ENCODE measurements at regions not wholly inside any gene's neighbourhood (a gene's known extent, or its start where the extent isn't known, plus 50 kb on each side); places are given as distances from the start of the nearest gene placed in this dataset.

GRCh38 chr7:152571068-152571467, 104.9 kb downstream of the XRCC2 start:
- no peak for DNase-seq
- no peak overlapping the region for H3K4me3 ChIP-seq (ENCODE audit: low read depth in 1 of 2, low read length in 2 of 2)

DNA sequence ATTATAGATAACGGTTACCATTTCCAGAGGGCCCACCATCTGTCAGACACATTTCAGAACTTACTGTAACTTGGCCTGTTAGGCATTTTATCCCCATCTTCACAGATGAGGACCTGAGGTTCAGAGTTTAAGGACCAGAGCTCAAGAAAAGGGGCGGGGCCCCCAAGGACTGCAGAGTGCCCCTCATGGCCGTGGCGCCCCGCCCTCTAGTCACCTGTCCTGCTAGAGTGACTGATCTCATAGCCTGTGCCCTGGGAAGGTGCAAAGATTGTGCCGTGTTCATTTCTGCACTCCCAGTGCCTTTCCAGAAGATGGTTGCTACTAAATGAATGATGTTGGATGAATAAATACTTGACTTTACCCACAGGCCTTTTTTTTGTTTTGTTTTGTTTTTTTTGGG, 107.0 kb downstream of the XRCC2 start:
- Histone ChIP-seq H3K79me2 (ENCODE audit: insufficient read depth, low read length) (no peaks in the 10 kb centered on the region), H3K36me3 (ENCODE audit: insufficient read depth, low read length) (no peaks in the 10 kb centered on the region), H2AFZ (ENCODE audit: low read depth, low read length) (no peak overlapping the region), H4K20me1 (ENCODE audit: insufficient read depth, low read length) (no peaks in the 10 kb centered on the region), H3K27me3 (ENCODE audit: insufficient read depth, low read length, poor library complexity) (no peaks in the 10 kb centered on the region), H3K27ac (ENCODE audit: low read length) (no peak overlapping the region), H3K9me3 (ENCODE audit: insufficient read depth, low read length, severe bottlenecking) (no peaks in the 10 kb centered on the region), H3K4me1 (ENCODE audit: insufficient read depth, low read length) (no peaks in the 10 kb centered on the region), H3K4me3 (ENCODE audit: low read depth in 1 of 2, low read length in 2 of 2) (no peak overlapping the region), H3K9ac (ENCODE audit: low read depth, low read length) (no peak overlapping the region), H3K4me2 (ENCODE audit: insufficient read depth, low read length) (no peak overlapping the region)
- ATAC-seq (ENCODE audit: insufficient read depth, low read depth) = no peak
- DNase-seq = no peak
- TF ChIP-seq EZH2 (IDR thresholded peaks at IDR 0.05; ENCODE audit: borderline replicate concordance, low read depth, low read length, severe bottlenecking) = no peak
- TF ChIP-seq, protein P1, sequence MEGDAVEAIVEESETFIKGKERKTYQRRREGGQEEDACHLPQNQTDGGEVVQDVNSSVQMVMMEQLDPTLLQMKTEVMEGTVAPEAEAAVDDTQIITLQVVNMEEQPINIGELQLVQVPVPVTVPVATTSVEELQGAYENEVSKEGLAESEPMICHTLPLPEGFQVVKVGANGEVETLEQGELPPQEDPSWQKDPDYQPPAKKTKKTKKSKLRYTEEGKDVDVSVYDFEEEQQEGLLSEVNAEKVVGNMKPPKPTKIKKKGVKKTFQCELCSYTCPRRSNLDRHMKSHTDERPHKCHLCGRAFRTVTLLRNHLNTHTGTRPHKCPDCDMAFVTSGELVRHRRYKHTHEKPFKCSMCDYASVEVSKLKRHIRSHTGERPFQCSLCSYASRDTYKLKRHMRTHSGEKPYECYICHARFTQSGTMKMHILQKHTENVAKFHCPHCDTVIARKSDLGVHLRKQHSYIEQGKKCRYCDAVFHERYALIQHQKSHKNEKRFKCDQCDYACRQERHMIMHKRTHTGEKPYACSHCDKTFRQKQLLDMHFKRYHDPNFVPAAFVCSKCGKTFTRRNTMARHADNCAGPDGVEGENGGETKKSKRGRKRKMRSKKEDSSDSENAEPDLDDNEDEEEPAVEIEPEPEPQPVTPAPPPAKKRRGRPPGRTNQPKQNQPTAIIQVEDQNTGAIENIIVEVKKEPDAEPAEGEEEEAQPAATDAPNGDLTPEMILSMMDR (IDR thresholded peaks at IDR 0.05; ENCODE audit: borderline replicate concordance, extremely low read depth, low read length, poor library complexity, severe bottlenecking) = no peak

More at GRCh38 chr7:152571068-152571467, 104.9 kb downstream of the XRCC2 start:
- TF ChIP-seq, protein P1 (IDR thresholded peaks at IDR 0.05; ENCODE audit: borderline replicate concordance, extremely low read depth, low read length, poor library complexity, severe bottlenecking) = no peak
- no peak for TF ChIP-seq EZH2 (IDR thresholded peaks at IDR 0.05; ENCODE audit: borderline replicate concordance, low read depth, low read length, severe bottlenecking)
- H4K20me1 ChIP-seq (ENCODE audit: insufficient read depth, low read length) = no peaks in the 10 kb centered on the region
- H2AFZ ChIP-seq (ENCODE audit: low read depth, low read length) = no peak overlapping the region
- ATAC-seq (ENCODE audit: insufficient read depth, low read depth) = no peak
- H3K27me3 ChIP-seq (ENCODE audit: insufficient read depth, low read length, poor library complexity) = no peaks in the 10 kb centered on the region
- no peak overlapping the region for H3K9ac ChIP-seq (ENCODE audit: low read depth, low read length)
- H3K79me2 ChIP-seq (ENCODE audit: insufficient read depth, low read length) = no peaks in the 10 kb centered on the region
- H3K27ac ChIP-seq (ENCODE audit: low read length) = no peak overlapping the region
- no peaks in the 10 kb centered on the region for H3K9me3 ChIP-seq (ENCODE audit: insufficient read depth, low read length, severe bottlenecking)
- H3K36me3 ChIP-seq (ENCODE audit: insufficient read depth, low read length) = no peaks in the 10 kb centered on the region
- H3K4me1 ChIP-seq (ENCODE audit: insufficient read depth, low read length) = no peaks in the 10 kb centered on the region
- no peak overlapping the region for H3K4me2 ChIP-seq (ENCODE audit: insufficient read depth, low read length)

- Histone ChIP-seq H3K9me3 (ENCODE audit: insufficient read depth, low read length, severe bottlenecking) (no peaks in the 10 kb centered on the region), H3K27me3 (ENCODE audit: insufficient read depth, low read length, poor library complexity) (no peaks in the 10 kb centered on the region), H3K4me2 (ENCODE audit: insufficient read depth, low read length) (no peak overlapping the region), H3K4me1 (ENCODE audit: insufficient read depth, low read length) (no peaks in the 10 kb centered on the region), H3K36me3 (ENCODE audit: insufficient read depth, low read length) (no peaks in the 10 kb centered on the region), H3K9ac (ENCODE audit: low read depth, low read length) (no peak overlapping the region), H4K20me1 (ENCODE audit: insufficient read depth, low read length) (no peaks in the 10 kb centered on the region), H3K79me2 (ENCODE audit: insufficient read depth, low read length) (no peaks in the 10 kb centered on the region), H3K27ac (ENCODE audit: low read length) (no peak overlapping the region), H3K4me3 (ENCODE audit: low read depth in 1 of 2, low read length in 2 of 2) (no peak overlapping the region), H2AFZ (ENCODE audit: low read depth, low read length) (no peak overlapping the region)
- DNase-seq = no peak
- TF ChIP-seq, protein P1 (IDR thresholded peaks at IDR 0.05; ENCODE audit: borderline replicate concordance, extremely low read depth, low read length, poor library complexity, severe bottlenecking) = no peak
- no peak for TF ChIP-seq EZH2 (IDR thresholded peaks at IDR 0.05; ENCODE audit: borderline replicate concordance, low read depth, low read length, severe bottlenecking)
- ATAC-seq (ENCODE audit: insufficient read depth, low read depth) = no peak
These were observed 110.2 kb downstream of the XRCC2 start for GRCh38 chr7:152565731-152566130.
